ENCODE measurements at regions not wholly inside any gene's neighbourhood (a gene's known extent, or its start where the extent isn't known, plus 50 kb on each side); places are given as distances from the start of the nearest gene placed in this dataset.

DNA sequence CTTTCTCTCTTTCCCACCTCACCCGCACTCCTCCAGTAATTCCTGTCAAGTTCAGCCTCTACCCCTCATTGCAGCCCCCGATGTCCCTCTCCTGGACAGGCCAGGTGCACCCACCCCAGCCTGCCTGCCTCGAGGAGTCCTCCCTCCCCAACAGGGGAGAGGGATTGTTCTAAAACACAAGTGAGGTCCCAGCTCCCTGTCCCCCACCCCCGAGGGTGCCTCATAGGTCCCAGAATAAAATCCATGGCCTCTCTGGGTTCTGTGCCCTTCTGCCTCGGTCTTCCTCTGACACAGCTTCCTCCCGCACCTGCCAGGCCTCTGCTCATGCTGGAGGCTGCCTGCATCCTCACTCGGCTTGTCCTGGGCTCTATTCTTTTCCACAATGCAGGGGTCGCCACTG lies 720.1 kb downstream of the BRD1 start:
- TF ChIP-seq, protein P1, sequence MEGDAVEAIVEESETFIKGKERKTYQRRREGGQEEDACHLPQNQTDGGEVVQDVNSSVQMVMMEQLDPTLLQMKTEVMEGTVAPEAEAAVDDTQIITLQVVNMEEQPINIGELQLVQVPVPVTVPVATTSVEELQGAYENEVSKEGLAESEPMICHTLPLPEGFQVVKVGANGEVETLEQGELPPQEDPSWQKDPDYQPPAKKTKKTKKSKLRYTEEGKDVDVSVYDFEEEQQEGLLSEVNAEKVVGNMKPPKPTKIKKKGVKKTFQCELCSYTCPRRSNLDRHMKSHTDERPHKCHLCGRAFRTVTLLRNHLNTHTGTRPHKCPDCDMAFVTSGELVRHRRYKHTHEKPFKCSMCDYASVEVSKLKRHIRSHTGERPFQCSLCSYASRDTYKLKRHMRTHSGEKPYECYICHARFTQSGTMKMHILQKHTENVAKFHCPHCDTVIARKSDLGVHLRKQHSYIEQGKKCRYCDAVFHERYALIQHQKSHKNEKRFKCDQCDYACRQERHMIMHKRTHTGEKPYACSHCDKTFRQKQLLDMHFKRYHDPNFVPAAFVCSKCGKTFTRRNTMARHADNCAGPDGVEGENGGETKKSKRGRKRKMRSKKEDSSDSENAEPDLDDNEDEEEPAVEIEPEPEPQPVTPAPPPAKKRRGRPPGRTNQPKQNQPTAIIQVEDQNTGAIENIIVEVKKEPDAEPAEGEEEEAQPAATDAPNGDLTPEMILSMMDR (conservative IDR thresholded peaks at IDR 0.05; ENCODE audit: low read depth in 2 of 2), result no peak
- TF ChIP-seq POLR2AphosphoS5 (IDR thresholded peaks at IDR 0.05; ENCODE audit: low read depth), result no peak
- TF ChIP-seq, protein P2, sequence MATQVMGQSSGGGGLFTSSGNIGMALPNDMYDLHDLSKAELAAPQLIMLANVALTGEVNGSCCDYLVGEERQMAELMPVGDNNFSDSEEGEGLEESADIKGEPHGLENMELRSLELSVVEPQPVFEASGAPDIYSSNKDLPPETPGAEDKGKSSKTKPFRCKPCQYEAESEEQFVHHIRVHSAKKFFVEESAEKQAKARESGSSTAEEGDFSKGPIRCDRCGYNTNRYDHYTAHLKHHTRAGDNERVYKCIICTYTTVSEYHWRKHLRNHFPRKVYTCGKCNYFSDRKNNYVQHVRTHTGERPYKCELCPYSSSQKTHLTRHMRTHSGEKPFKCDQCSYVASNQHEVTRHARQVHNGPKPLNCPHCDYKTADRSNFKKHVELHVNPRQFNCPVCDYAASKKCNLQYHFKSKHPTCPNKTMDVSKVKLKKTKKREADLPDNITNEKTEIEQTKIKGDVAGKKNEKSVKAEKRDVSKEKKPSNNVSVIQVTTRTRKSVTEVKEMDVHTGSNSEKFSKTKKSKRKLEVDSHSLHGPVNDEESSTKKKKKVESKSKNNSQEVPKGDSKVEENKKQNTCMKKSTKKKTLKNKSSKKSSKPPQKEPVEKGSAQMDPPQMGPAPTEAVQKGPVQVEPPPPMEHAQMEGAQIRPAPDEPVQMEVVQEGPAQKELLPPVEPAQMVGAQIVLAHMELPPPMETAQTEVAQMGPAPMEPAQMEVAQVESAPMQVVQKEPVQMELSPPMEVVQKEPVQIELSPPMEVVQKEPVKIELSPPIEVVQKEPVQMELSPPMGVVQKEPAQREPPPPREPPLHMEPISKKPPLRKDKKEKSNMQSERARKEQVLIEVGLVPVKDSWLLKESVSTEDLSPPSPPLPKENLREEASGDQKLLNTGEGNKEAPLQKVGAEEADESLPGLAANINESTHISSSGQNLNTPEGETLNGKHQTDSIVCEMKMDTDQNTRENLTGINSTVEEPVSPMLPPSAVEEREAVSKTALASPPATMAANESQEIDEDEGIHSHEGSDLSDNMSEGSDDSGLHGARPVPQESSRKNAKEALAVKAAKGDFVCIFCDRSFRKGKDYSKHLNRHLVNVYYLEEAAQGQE (IDR thresholded peaks at IDR 0.05; ENCODE audit: unreplicated experiment), result no peak

All from GM23338 (cell line).